ENCODE measurements at regions not wholly inside any gene's neighbourhood (a gene's known extent, or its start where the extent isn't known, plus 50 kb on each side); places are given as distances from the start of the nearest gene placed in this dataset.
"Not testable (repeated sequence)": the region's sequence is repeated elsewhere in the genome, so short reads cannot be mapped to it uniquely, and the experiment has no call there.

DNA sequence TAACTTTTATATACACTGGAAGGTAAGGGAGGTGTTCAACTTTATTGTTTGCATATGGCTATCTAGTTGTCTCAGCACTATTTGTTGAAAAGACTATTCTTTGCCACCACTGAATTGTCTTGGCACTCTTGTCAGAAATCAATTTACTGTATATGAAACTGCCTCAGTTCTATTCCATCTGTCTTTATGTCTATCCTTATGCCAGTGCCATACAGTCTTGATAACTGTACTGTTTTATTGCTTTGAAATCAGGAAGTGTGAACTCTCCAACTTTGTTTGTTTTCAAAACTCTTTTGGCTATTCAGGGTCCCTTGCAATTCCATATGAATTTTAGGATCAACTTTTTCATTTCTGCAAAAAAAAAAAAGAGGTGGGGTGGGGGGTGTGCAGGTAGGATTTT lies 77.2 kb downstream of the PRSS23 start:
- BruUV-seq (replicated peaks): no TSS peak
- POLR2A ChIA-PET: no interaction called here
- H3K27ac Mint-ChIP-seq (ENCODE audit: low read depth, unreplicated experiment): no peak overlapping the region
- H3K36me3 Mint-ChIP-seq (ENCODE audit: insufficient read depth, unreplicated experiment): no peaks in the 10 kb centered on the region
- DNase-seq (ENCODE audit: unreplicated experiment): no peak
- H3K4me3 Mint-ChIP-seq (ENCODE audit: unreplicated experiment): no peak overlapping the region
- intact Hi-C loops (cut with micrococcal nuclease): no loop called here
- H3K27me3 Mint-ChIP-seq (ENCODE audit: insufficient read depth, unreplicated experiment): no peaks in the 10 kb centered on the region
- H3K9me3 Mint-ChIP-seq (ENCODE audit: unreplicated experiment): no peaks in the 10 kb centered on the region
- TF ChIP-seq, protein P1, sequence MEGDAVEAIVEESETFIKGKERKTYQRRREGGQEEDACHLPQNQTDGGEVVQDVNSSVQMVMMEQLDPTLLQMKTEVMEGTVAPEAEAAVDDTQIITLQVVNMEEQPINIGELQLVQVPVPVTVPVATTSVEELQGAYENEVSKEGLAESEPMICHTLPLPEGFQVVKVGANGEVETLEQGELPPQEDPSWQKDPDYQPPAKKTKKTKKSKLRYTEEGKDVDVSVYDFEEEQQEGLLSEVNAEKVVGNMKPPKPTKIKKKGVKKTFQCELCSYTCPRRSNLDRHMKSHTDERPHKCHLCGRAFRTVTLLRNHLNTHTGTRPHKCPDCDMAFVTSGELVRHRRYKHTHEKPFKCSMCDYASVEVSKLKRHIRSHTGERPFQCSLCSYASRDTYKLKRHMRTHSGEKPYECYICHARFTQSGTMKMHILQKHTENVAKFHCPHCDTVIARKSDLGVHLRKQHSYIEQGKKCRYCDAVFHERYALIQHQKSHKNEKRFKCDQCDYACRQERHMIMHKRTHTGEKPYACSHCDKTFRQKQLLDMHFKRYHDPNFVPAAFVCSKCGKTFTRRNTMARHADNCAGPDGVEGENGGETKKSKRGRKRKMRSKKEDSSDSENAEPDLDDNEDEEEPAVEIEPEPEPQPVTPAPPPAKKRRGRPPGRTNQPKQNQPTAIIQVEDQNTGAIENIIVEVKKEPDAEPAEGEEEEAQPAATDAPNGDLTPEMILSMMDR (IDR thresholded peaks at IDR 0.05; ENCODE audit: unreplicated experiment): no peak
- H3K4me1 Mint-ChIP-seq (ENCODE audit: insufficient read depth, unreplicated experiment): peaks cover 5% of the 10 kb centered on the region
- CTCF ChIA-PET: interaction anchor here (1.2 kb wide), 1 partner anchor 43 kb away, joined by 3 read pairs; no protein-coding TSS in a partner anchor

DNA sequence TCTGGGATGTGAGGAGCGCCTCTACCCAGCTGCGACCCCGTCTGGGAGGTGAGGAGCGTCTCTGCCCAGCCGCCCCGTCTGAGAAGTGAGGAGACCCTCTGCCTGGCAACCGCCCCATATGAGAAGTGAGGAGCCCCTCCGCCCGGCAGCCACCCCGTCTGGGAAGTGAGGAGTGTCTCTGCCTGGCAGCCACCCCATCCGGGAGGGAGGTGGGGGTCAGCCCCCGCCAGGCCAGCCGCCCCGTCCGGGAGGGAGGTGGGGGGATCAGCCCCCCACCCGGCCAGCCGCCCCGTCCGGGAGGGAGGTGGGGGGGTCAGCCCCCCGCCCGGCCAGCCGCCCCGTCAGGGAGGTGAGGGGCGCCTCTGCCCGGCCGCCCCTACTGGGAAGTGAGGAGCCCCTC lies 76.0 kb downstream of the FZD4 start:
- BruUV-seq (replicated peaks); H3K27me3 Mint-ChIP-seq (ENCODE audit: insufficient read depth, unreplicated experiment); H3K4me3 Mint-ChIP-seq (ENCODE audit: unreplicated experiment); H3K27ac Mint-ChIP-seq (ENCODE audit: low read depth, unreplicated experiment); DNase-seq (ENCODE audit: unreplicated experiment); H3K36me3 Mint-ChIP-seq (ENCODE audit: insufficient read depth, unreplicated experiment); intact Hi-C loops (cut with micrococcal nuclease); CTCF ChIA-PET; POLR2A ChIA-PET; H3K4me1 Mint-ChIP-seq (ENCODE audit: insufficient read depth, unreplicated experiment); H3K9me3 Mint-ChIP-seq (ENCODE audit: unreplicated experiment): not testable (repeated sequence)

DNA sequence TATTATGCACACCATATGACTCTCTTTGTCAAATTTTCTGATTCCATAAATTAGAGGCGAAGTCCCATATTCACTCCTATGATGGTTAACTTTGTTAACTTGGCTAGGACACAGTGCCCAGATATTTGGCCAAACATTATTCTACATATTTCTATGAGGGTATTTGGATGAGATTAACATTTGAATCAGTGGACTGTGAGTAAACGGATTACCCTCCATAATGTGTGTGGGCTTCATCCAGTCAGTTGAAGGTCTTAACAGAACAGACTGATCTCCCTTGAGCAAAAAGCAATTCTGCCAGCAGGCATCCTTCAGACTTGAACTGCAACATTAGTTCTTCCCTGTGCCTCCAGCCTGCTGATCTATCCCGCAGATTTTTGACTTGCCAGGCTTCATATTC lies 69.9 kb downstream of the FZD4 start:
- Mint-ChIP-seq H3K9me3 (ENCODE audit: unreplicated experiment) (no peaks in the 10 kb centered on the region), H3K36me3 (ENCODE audit: insufficient read depth, unreplicated experiment) (no peaks in the 10 kb centered on the region), H3K27me3 (ENCODE audit: insufficient read depth, unreplicated experiment) (no peaks in the 10 kb centered on the region), H3K4me1 (ENCODE audit: insufficient read depth, unreplicated experiment) (no peaks in the 10 kb centered on the region), H3K4me3 (ENCODE audit: unreplicated experiment) (no peak overlapping the region), H3K27ac (ENCODE audit: low read depth, unreplicated experiment) (no peak overlapping the region)
- ChIA-PET CTCF (interaction anchor here (2.2 kb wide), 1 partner anchor 15 kb away, joined by 15 read pairs; no protein-coding TSS in a partner anchor), POLR2A (no interaction called here)
- TF ChIP-seq, protein P1 (IDR thresholded peaks at IDR 0.05; ENCODE audit: unreplicated experiment): no peak
- intact Hi-C loops (cut with micrococcal nuclease): no loop called here
- DNase-seq (ENCODE audit: unreplicated experiment): no peak
- no TSS peak for BruUV-seq (replicated peaks)

DNA sequence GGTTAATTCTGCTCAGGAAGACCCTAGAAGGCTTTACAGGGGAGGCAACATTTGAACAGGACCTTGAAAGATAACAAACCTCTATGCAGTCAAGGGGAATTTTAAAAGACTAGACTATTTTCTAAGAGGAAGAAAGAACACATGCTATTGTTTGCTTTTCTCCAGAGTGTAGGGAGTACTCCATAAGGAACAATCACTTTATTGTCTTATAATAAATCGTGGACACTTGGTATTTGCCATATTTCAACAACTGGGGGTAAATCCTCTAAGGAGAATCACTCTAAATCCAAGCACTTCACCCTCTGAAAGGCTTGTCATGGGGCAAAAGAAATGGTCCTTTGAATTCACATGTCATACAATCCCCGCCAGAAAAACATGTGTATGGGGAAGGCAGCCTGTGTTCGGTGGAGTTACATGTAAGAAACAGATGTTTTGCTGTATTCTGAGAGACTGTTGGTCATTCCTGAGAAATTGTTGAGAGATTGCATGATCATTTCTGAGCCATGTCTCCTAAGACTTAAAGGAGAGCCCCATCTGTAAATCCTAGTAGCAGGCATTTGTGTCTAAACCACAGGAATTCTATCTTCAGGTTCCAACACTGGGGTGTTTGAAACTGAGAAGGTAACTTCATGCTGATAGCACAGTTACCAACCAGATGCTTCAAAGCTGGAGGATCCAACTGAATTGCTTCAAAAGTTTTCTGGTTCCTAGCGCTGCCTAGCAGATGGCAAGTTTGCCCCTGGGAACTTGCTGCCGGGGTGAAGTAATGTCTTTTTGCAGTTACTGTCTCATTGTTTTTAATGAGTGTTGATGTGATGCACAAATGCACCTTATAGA lies 66.8 kb downstream of the FZD4 start:
- TF ChIP-seq, protein P1 (IDR thresholded peaks at IDR 0.05; ENCODE audit: unreplicated experiment): no peak
- ChIA-PET POLR2A (no interaction called here), CTCF (interaction anchor here (0.5 to 2.2 kb wide), 3 partner anchors 14 to 580 kb away, joined by 3 to 7 read pairs (median 4); no protein-coding TSS in a partner anchor)
- Mint-ChIP-seq H3K36me3 (ENCODE audit: insufficient read depth, unreplicated experiment) (no peaks in the 10 kb centered on the region), H3K4me1 (ENCODE audit: insufficient read depth, unreplicated experiment) (no peaks in the 10 kb centered on the region), H3K9me3 (ENCODE audit: unreplicated experiment) (no peaks in the 10 kb centered on the region), H3K27me3 (ENCODE audit: insufficient read depth, unreplicated experiment) (no peaks in the 10 kb centered on the region), H3K27ac (ENCODE audit: low read depth, unreplicated experiment) (no peak overlapping the region), H3K4me3 (ENCODE audit: unreplicated experiment) (no peak overlapping the region)
- no TSS peak for BruUV-seq (replicated peaks)
- no peak for DNase-seq (ENCODE audit: unreplicated experiment)
- intact Hi-C loops (cut with micrococcal nuclease): no loop called here

All from MCF 10A (cell line).